ENCODE measurements at regions not wholly inside any gene's neighbourhood (a gene's known extent, or its start where the extent isn't known, plus 50 kb on each side); places are given as distances from the start of the nearest gene placed in this dataset.

- ATAC-seq (no peak), DNase-seq (ENCODE audit: low spot score) (no peak), FAIRE-seq (no peak)
- Histone ChIP-seq H3K9me3 (ENCODE audit: low read length) (peaks cover 73% of the 10 kb centered on the region), H4K20me1 (ENCODE audit: insufficient read depth, low read length) (no peaks in the 10 kb centered on the region), H3K4me3 (replicated peaks in 1 of 3; ENCODE audit: insufficient read depth in 1 of 3, low read depth in 2 of 3, low read length in 3 of 3) (no peak overlapping the region), H3K27ac (ENCODE audit: extremely low read length, insufficient read depth, low read length) (no peak overlapping the region), H3K4me1 (ENCODE audit: insufficient read depth, low read length) (no peaks in the 10 kb centered on the region), H3K4me2 (ENCODE audit: low read depth, low read length) (no peak overlapping the region), H3K9ac (ENCODE audit: insufficient read depth, low read depth, low read length) (no peak overlapping the region), H3K27me3 (ENCODE audit: control insufficient read depth in 1 of 2, insufficient read depth in 2 of 2, low read length in 2 of 2) (no peaks in the 10 kb centered on the region), H3K36me3 (replicated peaks in 1 of 2; ENCODE audit: control insufficient read depth in 1 of 2, insufficient read depth in 2 of 2, low read length in 2 of 2) (no peaks in the 10 kb centered on the region), H3K79me2 (ENCODE audit: insufficient read depth, low read length) (no peaks in the 10 kb centered on the region), H2AFZ (ENCODE audit: low read length) (no peak overlapping the region)
- POLR2A ChIA-PET, result no interaction called here
- no TSS peak for BruUV-seq (replicated peaks)
- TF ChIP-seq ZNF367 (CRISPR knock-in tag; IDR thresholded peaks at IDR 0.05; ENCODE audit: borderline replicate concordance) (no peak), SMC3 (IDR thresholded peaks at IDR 0.05; ENCODE audit: low read length) (no peak), USF2 (IDR thresholded peaks at IDR 0.05; ENCODE audit: low read depth, low read length) (peak; percentile 78), USF2 (CRISPR knock-in tag; IDR thresholded peaks at IDR 0.05; ENCODE audit: borderline replicate concordance) (no peak), RAD51 (IDR thresholded peaks at IDR 0.05; ENCODE audit: borderline replicate concordance) (peak; percentile 95)
- CTCF ChIA-PET (ENCODE audit: low intra/inter-chr PET ratio, low total read pairs), result no interaction called here
- in situ Hi-C loops (cut with HindIII; ENCODE audit: extremely low pct_ligation_motif_present, low pct_unique_long_range_greater_than_20kb), result no loop called here
- WGBS (ENCODE audit: low lambda C conversion rate), result 21% methylated on average over 5 of the region's 5 CpGs
- intact Hi-C loops (cut with micrococcal nuclease; ENCODE audit: unreplicated experiment), result no loop called here
These were observed 317.7 kb upstream of the LRFN5 start for GRCh38 chr14:41289025-41289424.

GRCh38 chr14:41285186-41285748 is 321.4 kb upstream of the LRFN5 start:
- H2AFZ ChIP-seq (ENCODE audit: low read length), result no peak overlapping the region
- H3K4me1 ChIP-seq (ENCODE audit: insufficient read depth, low read length), result no peaks in the 10 kb centered on the region
- ATAC-seq (no peak), DNase-seq (ENCODE audit: low spot score) (peak; percentile 40), FAIRE-seq (no peak)
- H3K9ac ChIP-seq (ENCODE audit: insufficient read depth, low read depth, low read length), result no peak overlapping the region
- H3K79me2 ChIP-seq (ENCODE audit: insufficient read depth, low read length), result no peaks in the 10 kb centered on the region
- POLR2A ChIA-PET, result no interaction called here
- H3K27me3 ChIP-seq (ENCODE audit: control insufficient read depth in 1 of 2, insufficient read depth in 2 of 2, low read length in 2 of 2), result no peaks in the 10 kb centered on the region
- CTCF ChIA-PET (ENCODE audit: low intra/inter-chr PET ratio, low total read pairs), result no interaction called here
- intact Hi-C loops (cut with micrococcal nuclease; ENCODE audit: unreplicated experiment) (loop anchor here (1.0 kb wide), 1 partner anchor 311 kb away; no protein-coding TSS in a partner anchor), in situ Hi-C loops (cut with HindIII; ENCODE audit: extremely low pct_ligation_motif_present, low pct_unique_long_range_greater_than_20kb) (no loop called here)
- no peaks in the 10 kb centered on the region for H3K36me3 ChIP-seq (replicated peaks in 1 of 2; ENCODE audit: control insufficient read depth in 1 of 2, insufficient read depth in 2 of 2, low read length in 2 of 2)
- WGBS (ENCODE audit: low lambda C conversion rate), result 6% methylated on average over 4 of the region's 4 CpGs
- H3K4me3 ChIP-seq (replicated peaks in 1 of 3; ENCODE audit: insufficient read depth in 1 of 3, low read depth in 2 of 3, low read length in 3 of 3), result no peak overlapping the region
- H3K9me3 ChIP-seq (ENCODE audit: low read length), result peaks cover 72% of the 10 kb centered on the region
- H3K27ac ChIP-seq (ENCODE audit: extremely low read length, insufficient read depth, low read length), result no peak overlapping the region
- no peaks in the 10 kb centered on the region for H4K20me1 ChIP-seq (ENCODE audit: insufficient read depth, low read length)
- BruUV-seq (replicated peaks), result no TSS peak
- no peak overlapping the region for H3K4me2 ChIP-seq (ENCODE audit: low read depth, low read length)
- peak; percentile 99 for TF ChIP-seq EHMT2 (IDR thresholded peaks at IDR 0.05; ENCODE audit: borderline replicate concordance, low read depth, low read length)
- peak; percentile 65 to 97 for TF ChIP-seq REST (IDR thresholded peaks at IDR 0.05; ENCODE audit: borderline replicate concordance in 1 of 2, low read depth in 1 of 2, low read length in 2 of 2)
- 0 out of 2 replicates have a peak, but pooled peaks have one; percentile 22 for TF ChIP-seq HDAC2 (CRISPR knock-in tag; IDR thresholded peaks at IDR 0.05)
- peak; percentile 97 for TF ChIP-seq MIER2 (CRISPR knock-in tag; IDR thresholded peaks at IDR 0.05)
- no peak for TF ChIP-seq ZNF335 (CRISPR knock-in tag; IDR thresholded peaks at IDR 0.05)
- 0 out of 2 replicates have a peak, but pooled peaks have one; percentile 13 for TF ChIP-seq THRA (CRISPR knock-in tag; IDR thresholded peaks at IDR 0.05; ENCODE audit: borderline replicate concordance)
- 0 out of 2 replicates have a peak, but pooled peaks have one; percentile 32 for TF ChIP-seq JUND (CRISPR knock-in tag; IDR thresholded peaks at IDR 0.05)

All from HepG2 (cell line).